GM06990 (cell line): ENCODE measurements at regions not wholly inside any gene's neighbourhood (a gene's known extent, or its start where the extent isn't known, plus 50 kb on each side); places are given as distances from the start of the nearest gene placed in this dataset.

Experiments
- DNase-seq: peaks from one replicate; pipeline ENCODE4 v3.0.0-alpha.2; 2011; ENCODE audit not compliant: insufficient read length; ENCODE audit errors: extremely low read depth
- H3K27me3 ChIP-seq: replicated peaks from 2 replicates; pipeline ENCODE4 v1.6.0; 2011; ENCODE audit warnings: low read length; ENCODE audit not compliant: control insufficient read depth, insufficient read depth
- H3K36me3 ChIP-seq: 2 replicates; pipeline ENCODE4 v1.5.1; 2011; ENCODE audit warnings: low read length; ENCODE audit not compliant: control insufficient read depth, insufficient read depth
- H3K4me3 ChIP-seq: replicated peaks from 2 replicates; pipeline ENCODE4 v1.5.1; 2011; ENCODE audit warnings: low read depth, mild to moderate bottlenecking, control low read depth, low read length
- TF ChIP-seq, protein P1 (sequence below): IDR thresholded peaks from 2 replicates; pipeline ENCODE4 v1.5.1; 2011; ENCODE audit warnings: low read length, control low read depth, mild to moderate bottlenecking, inconsistent platforms; ENCODE audit not compliant: insufficient read depth, poor library complexity, severe bottlenecking

DNA sequence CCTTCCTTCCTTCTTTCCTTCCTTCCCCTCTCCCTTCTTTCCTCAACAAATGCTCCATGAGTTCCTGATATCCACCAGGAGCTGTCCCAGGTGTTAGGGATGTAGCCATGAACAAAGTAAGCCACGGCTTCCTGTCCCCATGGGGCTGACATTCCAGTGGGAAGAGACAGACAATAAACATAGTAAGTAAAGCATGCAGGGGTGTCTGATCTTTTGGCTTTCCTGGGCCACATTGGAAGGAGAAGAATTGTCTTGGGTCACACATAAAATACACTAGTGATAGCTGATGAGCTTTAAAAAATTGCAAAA lies 81.5 kb upstream of the ZBTB40 start:
- Histone ChIP-seq H3K4me3 (no peak overlapping the region), H3K36me3 (no peaks in the 10 kb centered on the region), H3K27me3 (no peaks in the 10 kb centered on the region; the same call in 1 of the 2 replicates)
- DNase-seq, result no peak
- TF ChIP-seq, protein P1, sequence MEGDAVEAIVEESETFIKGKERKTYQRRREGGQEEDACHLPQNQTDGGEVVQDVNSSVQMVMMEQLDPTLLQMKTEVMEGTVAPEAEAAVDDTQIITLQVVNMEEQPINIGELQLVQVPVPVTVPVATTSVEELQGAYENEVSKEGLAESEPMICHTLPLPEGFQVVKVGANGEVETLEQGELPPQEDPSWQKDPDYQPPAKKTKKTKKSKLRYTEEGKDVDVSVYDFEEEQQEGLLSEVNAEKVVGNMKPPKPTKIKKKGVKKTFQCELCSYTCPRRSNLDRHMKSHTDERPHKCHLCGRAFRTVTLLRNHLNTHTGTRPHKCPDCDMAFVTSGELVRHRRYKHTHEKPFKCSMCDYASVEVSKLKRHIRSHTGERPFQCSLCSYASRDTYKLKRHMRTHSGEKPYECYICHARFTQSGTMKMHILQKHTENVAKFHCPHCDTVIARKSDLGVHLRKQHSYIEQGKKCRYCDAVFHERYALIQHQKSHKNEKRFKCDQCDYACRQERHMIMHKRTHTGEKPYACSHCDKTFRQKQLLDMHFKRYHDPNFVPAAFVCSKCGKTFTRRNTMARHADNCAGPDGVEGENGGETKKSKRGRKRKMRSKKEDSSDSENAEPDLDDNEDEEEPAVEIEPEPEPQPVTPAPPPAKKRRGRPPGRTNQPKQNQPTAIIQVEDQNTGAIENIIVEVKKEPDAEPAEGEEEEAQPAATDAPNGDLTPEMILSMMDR, result no peak

DNA sequence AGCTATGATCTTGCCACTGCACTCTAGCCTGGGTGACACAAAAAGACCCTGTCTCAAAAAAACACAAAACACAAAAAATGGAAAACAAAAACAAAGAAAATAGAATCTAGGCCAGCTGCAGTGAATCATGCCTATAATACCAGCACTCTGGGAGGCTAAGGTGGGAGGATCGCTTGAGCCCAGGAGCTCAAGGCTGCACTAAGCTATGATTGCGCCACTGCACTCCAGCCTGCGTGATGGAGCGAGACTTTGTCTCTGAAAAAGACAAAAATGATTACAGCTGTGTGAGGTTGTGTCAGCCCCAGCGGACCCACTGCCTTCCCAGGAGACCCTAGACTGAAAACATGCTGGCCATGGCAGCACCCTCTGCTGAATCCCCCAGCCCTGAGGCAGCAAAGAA lies 80.2 kb upstream of the ZBTB40 start:
- H3K4me3 ChIP-seq, result no peak overlapping the region
- TF ChIP-seq, protein P1, result no peak
- no peaks in the 10 kb centered on the region; the same call in 1 of the 2 replicates for H3K27me3 ChIP-seq
- no peaks in the 10 kb centered on the region for H3K36me3 ChIP-seq
- DNase-seq, result no peak

DNA sequence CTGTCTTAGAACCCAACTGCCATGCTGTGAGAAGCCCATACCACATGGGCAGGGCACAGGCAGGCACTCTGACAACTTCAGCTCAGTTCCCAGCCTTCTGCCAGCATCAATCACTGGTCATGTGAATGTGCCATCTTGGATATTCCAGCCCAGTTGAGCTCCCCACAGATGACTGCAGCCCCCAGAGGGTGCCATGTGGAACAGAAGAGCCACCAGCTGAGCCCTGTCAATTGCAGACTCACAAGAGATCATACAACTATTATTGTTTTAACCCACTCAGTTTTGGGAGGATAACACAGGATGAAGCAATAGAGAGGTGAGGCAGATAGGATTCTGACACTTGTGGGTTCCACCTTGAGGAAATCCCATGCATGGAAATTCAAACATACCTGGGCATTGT lies 78.4 kb upstream of the ZBTB40 start:
- Histone ChIP-seq H3K27me3 (no peaks in the 10 kb centered on the region; the same call in 1 of the 2 replicates), H3K36me3 (no peaks in the 10 kb centered on the region), H3K4me3 (no peak overlapping the region)
- no peak for DNase-seq
- TF ChIP-seq, protein P1, result no peak

DNA sequence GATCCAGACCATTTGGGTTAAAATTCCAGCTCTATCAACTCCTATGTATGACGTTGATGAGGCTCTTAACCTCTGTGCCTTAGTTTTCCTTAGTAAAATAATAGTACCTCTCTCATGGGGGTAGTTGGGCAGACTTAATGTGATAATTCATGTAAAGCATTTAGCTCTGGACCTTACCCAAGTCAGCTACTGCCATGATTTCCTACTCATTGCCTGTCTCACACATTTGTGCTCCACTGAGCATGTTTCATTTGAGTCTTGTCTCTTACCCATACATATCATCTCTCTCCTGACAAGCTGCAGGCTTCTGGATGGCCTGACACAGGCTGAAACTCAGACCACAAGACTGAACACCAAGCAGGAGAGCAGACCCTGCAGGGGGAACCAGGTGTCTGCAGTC lies 77.7 kb upstream of the ZBTB40 start:
- no peak for DNase-seq
- no peaks in the 10 kb centered on the region; the same call in 1 of the 2 replicates for H3K27me3 ChIP-seq
- H3K4me3 ChIP-seq, result no peak overlapping the region
- TF ChIP-seq, protein P1, result no peak
- no peaks in the 10 kb centered on the region for H3K36me3 ChIP-seq

DNA sequence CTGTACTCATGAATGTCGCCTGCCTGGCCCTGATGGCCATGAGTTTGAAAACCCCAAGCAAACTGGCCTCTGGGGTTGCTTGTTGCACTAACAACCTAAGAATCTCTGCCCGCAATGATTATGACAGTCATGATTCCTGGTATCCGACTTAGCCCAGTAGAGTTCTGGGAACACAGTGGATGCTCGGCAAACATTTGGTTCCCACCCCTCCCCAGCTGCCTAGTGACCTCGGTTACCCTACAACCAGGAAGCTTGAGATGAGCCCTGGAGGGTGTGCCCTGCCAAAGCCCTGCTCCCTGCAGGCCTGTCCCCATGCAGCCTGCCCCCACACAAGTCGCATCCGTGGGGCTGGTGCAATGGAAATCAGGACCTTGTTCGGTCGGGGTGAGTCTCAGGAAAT lies 76.0 kb upstream of the ZBTB40 start:
- TF ChIP-seq, protein P1, result no peak
- H3K36me3 ChIP-seq, result no peaks in the 10 kb centered on the region
- no peaks in the 10 kb centered on the region; the same call in 1 of the 2 replicates for H3K27me3 ChIP-seq
- H3K4me3 ChIP-seq, result no peak overlapping the region
- DNase-seq, result no peak

DNA sequence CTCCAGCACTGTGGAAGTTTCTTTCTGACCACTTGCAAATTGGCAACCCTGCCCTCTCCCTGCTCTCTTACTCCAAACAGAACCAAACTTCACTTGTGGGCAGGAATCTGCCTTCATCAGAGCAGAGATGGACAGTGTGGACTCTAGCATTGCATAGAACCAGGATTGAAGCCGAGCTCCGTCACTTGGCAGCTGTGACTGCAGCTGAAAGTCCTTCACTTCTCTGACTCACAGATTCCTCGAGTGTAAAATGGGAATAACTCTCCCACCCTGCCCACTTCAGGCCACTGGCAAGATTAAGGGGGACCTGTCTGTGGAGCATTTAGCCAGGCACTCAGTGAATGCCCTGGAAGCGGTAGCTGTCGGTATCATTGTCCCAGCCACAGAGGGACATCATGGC lies 75.7 kb upstream of the ZBTB40 start:
- TF ChIP-seq, protein P1, result no peak
- Histone ChIP-seq H3K27me3 (no peaks in the 10 kb centered on the region; the same call in 1 of the 2 replicates), H3K4me3 (no peak overlapping the region), H3K36me3 (no peaks in the 10 kb centered on the region)
- no peak for DNase-seq
